ENCODE measurements at regions not wholly inside any gene's neighbourhood (a gene's known extent, or its start where the extent isn't known, plus 50 kb on each side); places are given as distances from the start of the nearest gene placed in this dataset.
"Not testable (repeated sequence)": the region's sequence is repeated elsewhere in the genome, so short reads cannot be mapped to it uniquely, and the experiment has no call there.

GRCh38 chr13:65829241-65830008, 1400.7 kb downstream of the PCDH9 start:
- no peak for DNase-seq (ENCODE audit: low read depth, low spot score)

DNA sequence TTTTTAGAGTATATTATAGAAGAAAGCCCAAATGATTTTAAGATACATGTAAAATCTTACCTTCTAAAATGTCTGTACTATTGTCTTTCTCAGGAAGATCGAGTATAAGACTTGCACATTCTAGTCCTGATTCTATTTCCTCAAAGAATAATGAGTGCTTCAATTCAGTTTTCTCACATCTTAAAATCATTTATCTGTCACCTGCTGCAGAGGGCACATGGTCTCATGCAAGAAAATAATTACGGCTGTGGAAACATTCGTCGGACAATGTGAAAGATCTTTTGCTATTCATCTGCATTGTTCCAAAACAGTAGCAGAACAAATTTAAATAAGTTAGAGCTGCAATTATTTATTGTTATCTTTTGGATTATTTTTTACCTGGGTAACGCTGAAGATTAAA, 1403.5 kb downstream of the PCDH9 start:
- no peak for DNase-seq (ENCODE audit: low read depth, low spot score)

GRCh38 chr13:65825039-65825438, 1405.1 kb downstream of the PCDH9 start:
- DNase-seq (ENCODE audit: low read depth, low spot score) = no peak

DNA sequence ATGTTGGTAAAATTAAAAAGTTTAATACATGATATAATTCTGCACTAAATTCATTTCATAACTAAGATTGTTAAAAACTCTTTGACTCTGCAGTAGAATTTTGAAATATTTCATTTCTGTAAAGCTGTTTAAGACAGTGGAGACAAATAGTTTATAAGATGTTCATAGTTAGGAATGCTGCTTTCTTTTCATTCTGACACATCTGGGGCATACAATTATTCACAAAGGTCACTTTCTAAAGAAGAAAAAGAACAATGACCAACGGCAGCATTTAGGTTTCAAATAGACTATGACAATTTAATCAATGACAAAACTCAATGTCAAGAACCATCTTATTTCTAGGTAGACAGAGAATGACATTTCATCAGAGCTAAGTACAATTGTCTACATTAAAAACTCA, 1422.1 kb downstream of the PCDH9 start:
- no peak for DNase-seq (ENCODE audit: low read depth, low spot score)

- DNase-seq (ENCODE audit: low read depth, low spot score) = no peak
These were observed 1426.4 kb downstream of the PCDH9 start for GRCh38 chr13:65803530-65804392.

DNA sequence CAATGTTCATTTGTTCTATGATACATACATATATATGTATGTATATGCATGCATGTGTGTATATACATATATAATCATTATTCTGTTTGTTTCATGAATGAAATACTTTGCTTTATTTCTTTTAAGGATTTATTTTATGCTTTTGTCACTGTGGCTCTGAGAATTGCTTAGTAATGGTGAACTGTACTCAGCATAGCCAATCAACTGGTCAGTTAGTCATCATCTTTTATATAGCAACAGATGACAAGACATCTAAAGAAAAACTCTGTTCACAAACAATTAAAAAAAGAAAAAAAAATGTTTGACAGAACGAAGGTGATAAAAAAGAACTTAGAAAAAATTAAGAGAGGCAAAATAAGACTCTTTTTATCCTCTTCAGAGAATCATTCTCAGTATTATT, 1440.3 kb downstream of the PCDH9 start:
- DNase-seq (ENCODE audit: low read depth, low spot score) = no peak

GRCh38 chr13:65787082-65787481, 1443.1 kb downstream of the PCDH9 start:
- DNase-seq (ENCODE audit: low read depth, low spot score) = no peak

DNA sequence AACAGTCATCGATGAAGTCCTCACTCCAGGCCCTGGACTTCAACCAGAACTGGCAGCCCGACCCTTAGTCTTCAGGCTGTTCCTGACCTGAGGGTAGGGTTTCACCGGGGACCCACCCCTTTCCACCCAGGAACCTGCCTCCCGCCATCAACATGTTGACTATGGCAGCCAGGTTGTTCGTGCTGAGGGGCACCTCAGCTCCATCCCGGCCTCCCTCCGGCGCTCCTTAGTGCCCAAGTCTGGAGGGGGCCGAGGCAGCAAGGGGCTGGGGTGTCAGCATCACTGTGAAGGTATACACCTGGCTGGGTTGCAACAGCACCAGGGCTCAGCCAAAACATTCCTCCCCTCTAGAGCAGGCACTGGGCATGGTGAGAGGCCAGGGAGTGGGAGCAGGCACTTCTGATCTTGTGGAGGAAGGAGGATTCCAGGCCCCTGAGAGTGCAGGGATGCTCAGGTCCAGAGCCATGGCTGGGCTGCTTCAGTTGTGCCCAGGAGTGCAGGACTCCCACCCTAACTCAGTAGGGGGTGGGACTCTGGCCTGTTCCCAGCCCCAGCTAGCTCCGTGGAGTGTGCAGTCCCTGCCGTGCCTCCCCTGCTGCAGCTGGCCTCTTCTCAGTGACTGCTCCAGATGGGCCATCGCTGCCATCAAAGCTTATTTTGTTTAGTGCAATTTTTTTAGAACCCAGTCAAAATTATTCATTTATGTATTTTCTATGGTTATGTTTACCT, 1445.9 kb downstream of the PCDH9 start:
- no peak for DNase-seq (ENCODE audit: low read depth, low spot score)

- no peak for DNase-seq (ENCODE audit: low read depth, low spot score)
These were observed 1446.8 kb downstream of the PCDH9 start for GRCh38 chr13:65783383-65783782.

DNA sequence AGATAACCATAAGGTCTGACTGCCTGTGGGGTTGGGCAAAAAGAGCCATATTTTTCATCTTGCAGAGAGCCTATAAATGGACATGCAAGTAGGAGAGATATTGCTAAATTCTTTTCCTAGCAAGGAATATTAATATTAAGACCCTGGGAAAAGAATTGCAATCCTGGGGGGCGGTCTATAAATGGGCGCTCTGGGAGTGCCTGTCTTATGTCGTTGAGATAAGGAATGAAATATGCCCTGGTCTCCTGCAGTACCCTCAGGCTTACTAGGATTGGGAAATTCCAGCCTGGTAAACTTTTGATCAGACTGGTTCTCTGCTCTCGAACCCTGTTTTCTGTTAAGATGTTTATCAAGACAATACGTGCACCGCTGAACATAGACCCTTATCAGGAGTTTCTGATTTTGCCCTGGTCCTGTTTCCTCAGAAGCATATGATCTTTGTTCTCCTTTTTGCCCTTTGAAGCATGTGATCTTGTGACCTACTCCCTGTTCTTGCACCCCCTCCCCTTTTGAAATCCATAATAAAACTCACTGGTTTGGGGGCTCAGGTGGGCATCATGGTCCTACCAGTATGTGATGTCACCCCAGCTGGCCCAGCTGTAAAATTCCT, 1458.3 kb downstream of the PCDH9 start:
- not testable (repeated sequence) for DNase-seq (ENCODE audit: low read depth, low spot score)

- no peak for DNase-seq (ENCODE audit: low read depth, low spot score)
These were observed 1461.6 kb downstream of the PCDH9 start for GRCh38 chr13:65768545-65768944.

DNA sequence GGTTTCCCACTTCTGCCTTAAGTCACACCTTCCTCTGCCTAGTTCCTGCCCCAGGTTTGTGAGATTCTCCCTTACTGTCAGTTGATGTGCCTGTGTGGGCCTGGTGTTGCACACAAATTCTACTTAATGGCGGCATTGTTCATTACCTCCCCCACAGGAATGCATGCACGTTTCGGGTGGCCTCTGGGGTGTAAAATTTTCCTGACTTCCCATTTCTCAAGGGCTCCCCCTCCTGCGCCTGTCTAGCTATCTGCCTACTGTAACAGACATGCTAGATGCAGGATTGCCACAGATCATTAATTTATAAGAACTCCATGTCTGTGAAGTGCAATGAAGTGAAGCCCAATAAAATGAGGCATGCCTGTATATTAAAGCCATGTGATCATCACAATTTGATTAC, 1466.3 kb downstream of the PCDH9 start:
- DNase-seq (ENCODE audit: low read depth, low spot score) = no peak

DNA sequence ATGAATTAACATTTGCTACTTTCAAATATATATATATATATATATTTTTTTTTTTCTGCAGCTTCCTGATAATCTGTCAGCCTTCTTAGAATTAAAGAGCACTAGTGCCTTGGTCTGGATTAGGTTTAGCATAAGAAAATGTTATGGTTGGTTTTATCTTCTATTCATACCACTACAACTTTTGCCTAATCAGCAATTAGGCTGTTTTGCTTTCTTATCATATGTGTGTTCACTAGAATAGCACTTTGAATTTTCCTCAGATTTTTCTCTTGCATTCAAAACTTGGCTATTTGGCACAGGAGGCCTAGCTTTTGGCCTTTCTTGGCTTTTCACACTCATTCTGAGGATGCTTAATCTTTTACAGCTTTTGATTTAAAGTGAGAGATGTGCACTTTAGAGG, 1468.1 kb downstream of the PCDH9 start:
- no peak for DNase-seq (ENCODE audit: low read depth, low spot score)

- no peak for DNase-seq (ENCODE audit: low read depth, low spot score)
These were observed 1474.0 kb downstream of the PCDH9 start for GRCh38 chr13:65756071-65756671.

- DNase-seq (ENCODE audit: low read depth, low spot score) = no peak
These were observed 1481.9 kb downstream of the PCDH9 start for GRCh38 chr13:65748227-65748626.

- no peak for DNase-seq (ENCODE audit: low read depth, low spot score)
These were observed 1483.7 kb downstream of the PCDH9 start for GRCh38 chr13:65746406-65746921.

- no peak for DNase-seq (ENCODE audit: low read depth, low spot score)
These were observed 1485.3 kb downstream of the PCDH9 start for GRCh38 chr13:65744836-65745235.

DNA sequence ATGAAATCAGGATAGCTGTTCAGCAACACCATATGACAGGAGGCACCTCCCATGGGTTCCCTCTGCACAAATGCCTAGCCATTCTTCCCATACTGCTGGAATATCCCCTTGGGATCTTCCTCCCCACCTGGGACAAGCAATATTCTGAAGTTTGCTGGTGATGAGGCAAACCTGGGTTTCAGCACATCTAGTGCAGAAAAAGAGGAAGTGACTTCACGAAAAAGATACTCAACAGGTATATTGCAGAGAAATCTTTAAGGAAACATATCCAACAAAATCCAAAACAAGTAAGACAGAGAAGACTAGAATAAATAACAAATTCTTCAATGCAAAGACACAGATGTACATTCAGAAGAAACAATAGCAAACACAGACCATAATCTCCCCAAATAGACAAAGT, 1497.0 kb downstream of the PCDH9 start:
- DNase-seq (ENCODE audit: low read depth, low spot score) = no peak

GRCh38 chr13:65727070-65727469, 1503.1 kb downstream of the PCDH9 start:
- DNase-seq (ENCODE audit: low read depth, low spot score) = no peak

DNA sequence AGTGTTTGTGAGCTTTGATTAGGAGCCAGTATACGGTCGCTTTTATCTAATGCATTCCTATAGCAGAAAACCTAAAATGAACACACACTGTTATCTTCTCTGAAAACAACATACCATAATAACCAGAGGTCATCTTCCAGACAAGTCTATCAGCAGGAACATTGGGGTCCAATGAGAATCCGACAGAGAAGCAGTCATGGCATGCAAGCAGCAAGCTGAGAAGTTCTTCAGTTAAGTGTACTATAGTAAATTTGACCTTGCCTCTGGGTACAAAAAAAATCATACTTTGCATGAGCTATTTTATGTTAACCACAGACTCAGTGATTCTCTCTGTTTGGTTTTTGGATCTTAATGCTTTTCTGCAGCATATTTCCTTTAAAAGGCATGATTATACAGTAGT, 1505.1 kb downstream of the PCDH9 start:
- DNase-seq (ENCODE audit: low read depth, low spot score) = no peak

- DNase-seq (ENCODE audit: low read depth, low spot score) = no peak
These were observed 1505.9 kb downstream of the PCDH9 start for GRCh38 chr13:65724226-65724625.

Data from smooth muscle cell of the brain vasculature (primary cell).